Keratinocyte (primary cell): ENCODE measurements at regions not wholly inside any gene's neighbourhood (a gene's known extent, or its start where the extent isn't known, plus 50 kb on each side); places are given as distances from the start of the nearest gene placed in this dataset.

Source experiments
- DNase-seq: peaks from one replicate; pipeline ENCODE4 v3.0.0-alpha.2; 2011; ENCODE audit warnings: low read depth, missing footprints, low spot score
- FAIRE-seq: peaks from 2 replicates; lab custom pipeline; 2011; peaks lifted over from hg19 to GRCh38; lab: Jason Lieb, UNC
- H2AFZ ChIP-seq: 2 replicates; pipeline ENCODE4 v1.6.0; 2012; ENCODE audit warnings: low read length, control low read depth, inconsistent platforms; ENCODE audit not compliant: control insufficient read depth
- H3K27ac ChIP-seq: 2 replicates; pipeline ENCODE4 v1.5.1; 2011; ENCODE audit warnings: low read length; ENCODE audit not compliant: control insufficient read depth, insufficient read depth
- H3K27me3 ChIP-seq: 3 replicates; pipeline ENCODE4 v1.6.0; 2011; ENCODE audit warnings: low read length; ENCODE audit not compliant: control insufficient read depth, insufficient read depth; ENCODE audit errors: extremely low read depth
- H3K36me3 ChIP-seq, 2 experiments: 2 replicates in 1 of 2; 3 replicates in 1 of 2; pipeline ENCODE4 v1.5.1; 2011; ENCODE audit warnings: low read length in 2 of 2, mild to moderate bottlenecking in 1 of 2; ENCODE audit not compliant: control insufficient read depth in 2 of 2, insufficient read depth in 2 of 2; ENCODE audit errors: extremely low read depth in 1 of 2
- H3K4me1 ChIP-seq: 3 replicates; pipeline ENCODE4 v1.5.1; 2011; ENCODE audit warnings: low read length; ENCODE audit not compliant: control insufficient read depth, insufficient read depth; ENCODE audit errors: extremely low read depth
- H3K4me2 ChIP-seq: 3 replicates; pipeline ENCODE4 v1.6.0; 2011; ENCODE audit warnings: low read depth, low read length; ENCODE audit not compliant: control insufficient read depth, insufficient read depth; ENCODE audit errors: extremely low read depth
- H3K4me3 ChIP-seq, 3 experiments: fragments of 200-600 bp in 1 of 3; sonication (generic) in 1 of 3; 2 replicates in 2 of 3; 3 replicates in 1 of 3; pipeline ENCODE4 v1.5.1; 2011 to 2016; ENCODE audit warnings: low read length in 3 of 3, mild to moderate bottlenecking in 3 of 3, control low read depth in 2 of 3, inconsistent platforms in 1 of 3, low read depth in 1 of 3, mixed read lengths in 1 of 3, mixed run types in 1 of 3, moderate library complexity in 1 of 3; ENCODE audit not compliant: control insufficient read depth in 2 of 3, insufficient read depth in 2 of 3; ENCODE audit errors: extremely low read depth in 1 of 3
- H3K79me2 ChIP-seq: 2 replicates; pipeline ENCODE4 v1.6.0; 2012; ENCODE audit warnings: low read length; ENCODE audit not compliant: control insufficient read depth, insufficient read depth
- H3K9ac ChIP-seq: 3 replicates; pipeline ENCODE4 v1.6.0; 2011; ENCODE audit warnings: low read length; ENCODE audit not compliant: control insufficient read depth, insufficient read depth; ENCODE audit errors: extremely low read depth
- H3K9me1 ChIP-seq: 3 replicates; pipeline ENCODE4 v1.6.0; 2011; ENCODE audit warnings: low read length; ENCODE audit not compliant: control insufficient read depth, insufficient read depth; ENCODE audit errors: extremely low read depth
- H3K9me3 ChIP-seq: 2 replicates; pipeline ENCODE4 v1.5.1; 2012; ENCODE audit warnings: low read depth, low read length; ENCODE audit not compliant: control insufficient read depth
- H4K20me1 ChIP-seq: 3 replicates; pipeline ENCODE4 v1.6.0; 2011; ENCODE audit warnings: low read length; ENCODE audit not compliant: control insufficient read depth, insufficient read depth; ENCODE audit errors: extremely low read depth
- EZH2 ChIP-seq: IDR thresholded peaks from one replicate; pipeline ENCODE4 v1.6.1; 2012; ENCODE audit warnings: inconsistent platforms, mild to moderate bottlenecking, low read length, moderate library complexity
- dilution Hi-C: fragments of 300-500 bp; cut with MboI; formaldehyde crosslinking; loops from one replicate; pipeline ENCODE4 v1.7.0; 2020; ENCODE audit warnings: low sequenced_read_pairs; ENCODE audit not compliant: extremely low pct_ligation_motif_present
- TF ChIP-seq, protein P1 (sequence below), 3 experiments: IDR thresholded peaks in 1 of 3; conservative IDR thresholded peaks in 1 of 3; optimal IDR thresholded peaks in 1 of 3; 2 replicates in 2 of 3; 3 replicates in 1 of 3; pipeline versions ENCODE3 to v1.5.1; 2011; ENCODE audit warnings: low read length in 3 of 3, mild to moderate bottlenecking in 3 of 3, moderate library complexity in 2 of 3, control low read depth in 1 of 3, inconsistent platforms in 1 of 3; ENCODE audit not compliant: insufficient read depth in 2 of 3; ENCODE audit errors: extremely low read depth in 1 of 3

DNA sequence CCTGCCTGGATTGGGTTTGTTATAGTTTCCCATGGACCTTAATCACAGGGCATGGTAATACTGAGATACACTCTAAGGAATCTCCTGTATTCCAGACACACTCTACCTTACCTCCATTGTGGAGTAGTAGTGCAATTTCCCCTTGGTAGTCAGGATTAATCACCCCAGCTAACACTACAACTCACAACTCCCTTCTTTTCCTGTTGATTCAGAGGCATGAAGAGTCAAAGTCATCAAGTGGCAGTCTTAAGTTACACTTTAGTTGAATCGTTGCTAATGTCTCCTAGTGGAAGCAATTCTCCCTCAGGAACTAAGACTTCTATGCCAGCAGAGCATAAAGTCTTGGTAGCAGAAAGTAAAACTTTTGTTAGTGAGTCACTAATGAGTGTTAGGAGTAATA, 122.7 kb upstream of the APC start:
- Histone ChIP-seq H3K9me1 (no peaks in the 10 kb centered on the region), H3K36me3 (no peaks in the 10 kb centered on the region), H4K20me1 (no peaks in the 10 kb centered on the region), H3K4me2 (no peak overlapping the region), H2AFZ (no peak overlapping the region), H3K79me2 (no peaks in the 10 kb centered on the region), H3K4me3 (no peak overlapping the region), H3K27me3 (no peaks in the 10 kb centered on the region), H3K9me3 (no peaks in the 10 kb centered on the region), H3K27ac (no peak overlapping the region), H3K4me1 (no peaks in the 10 kb centered on the region), H3K9ac (no peak overlapping the region)
- no peak for FAIRE-seq
- no peak for TF ChIP-seq EZH2
- TF ChIP-seq, protein P1, sequence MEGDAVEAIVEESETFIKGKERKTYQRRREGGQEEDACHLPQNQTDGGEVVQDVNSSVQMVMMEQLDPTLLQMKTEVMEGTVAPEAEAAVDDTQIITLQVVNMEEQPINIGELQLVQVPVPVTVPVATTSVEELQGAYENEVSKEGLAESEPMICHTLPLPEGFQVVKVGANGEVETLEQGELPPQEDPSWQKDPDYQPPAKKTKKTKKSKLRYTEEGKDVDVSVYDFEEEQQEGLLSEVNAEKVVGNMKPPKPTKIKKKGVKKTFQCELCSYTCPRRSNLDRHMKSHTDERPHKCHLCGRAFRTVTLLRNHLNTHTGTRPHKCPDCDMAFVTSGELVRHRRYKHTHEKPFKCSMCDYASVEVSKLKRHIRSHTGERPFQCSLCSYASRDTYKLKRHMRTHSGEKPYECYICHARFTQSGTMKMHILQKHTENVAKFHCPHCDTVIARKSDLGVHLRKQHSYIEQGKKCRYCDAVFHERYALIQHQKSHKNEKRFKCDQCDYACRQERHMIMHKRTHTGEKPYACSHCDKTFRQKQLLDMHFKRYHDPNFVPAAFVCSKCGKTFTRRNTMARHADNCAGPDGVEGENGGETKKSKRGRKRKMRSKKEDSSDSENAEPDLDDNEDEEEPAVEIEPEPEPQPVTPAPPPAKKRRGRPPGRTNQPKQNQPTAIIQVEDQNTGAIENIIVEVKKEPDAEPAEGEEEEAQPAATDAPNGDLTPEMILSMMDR (optimal IDR thresholded peaks at IDR 0.05 in 1 of 3, IDR thresholded peaks at IDR 0.05 in 1 of 3, conservative IDR thresholded peaks at IDR 0.05 in 1 of 3; ENCODE audit: extremely low read depth in 1 of 3, insufficient read depth in 2 of 3, low read length in 3 of 3) = no peak
- DNase-seq = no peak
- dilution Hi-C loops = no loop called here

DNA sequence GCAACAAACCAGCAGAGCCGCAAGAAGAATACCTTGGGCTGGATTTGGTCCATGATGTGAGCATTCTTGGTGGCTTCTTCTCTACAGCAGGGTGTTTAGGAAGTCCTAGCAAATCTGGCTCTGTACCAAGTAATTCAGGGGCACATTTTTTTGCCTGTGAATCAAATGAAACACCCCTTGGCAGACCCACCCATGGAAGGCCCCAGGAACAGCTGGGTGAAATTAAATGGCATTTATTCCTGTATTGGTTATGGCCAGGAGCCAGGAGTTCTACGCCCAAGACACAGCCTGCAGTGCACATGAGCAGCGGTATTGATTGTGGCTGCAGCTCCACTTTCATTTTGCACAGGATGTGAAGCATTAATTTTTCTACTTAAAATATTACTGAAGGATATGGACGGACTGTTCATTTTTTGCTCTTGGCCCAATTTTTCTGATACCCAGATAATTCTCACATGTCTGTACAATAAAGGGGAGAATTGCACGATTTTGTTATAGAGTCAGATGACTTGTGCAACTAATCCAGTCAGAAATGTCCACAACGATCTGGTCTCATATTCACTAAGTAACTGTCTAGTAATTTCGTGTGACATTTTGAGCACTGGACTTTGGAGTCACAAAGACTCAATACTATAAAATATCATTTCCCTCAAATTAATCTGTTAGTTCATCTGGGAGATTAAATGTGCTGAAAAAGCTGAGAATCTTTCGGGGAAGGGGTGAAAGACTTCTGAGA, 120.7 kb upstream of the APC start:
- no peaks in the 10 kb centered on the region for H4K20me1 ChIP-seq
- no peaks in the 10 kb centered on the region for H3K9me1 ChIP-seq
- dilution Hi-C loops = no loop called here
- peaks cover 2% of the 10 kb centered on the region for H3K27me3 ChIP-seq
- H3K9ac ChIP-seq = no peak overlapping the region
- H3K79me2 ChIP-seq = no peaks in the 10 kb centered on the region
- H3K27ac ChIP-seq = no peak overlapping the region
- DNase-seq (no peak), FAIRE-seq (no peak)
- peak overlapping the region; percentile 37 for H3K4me2 ChIP-seq
- no peaks in the 10 kb centered on the region for H3K9me3 ChIP-seq
- H3K4me3 ChIP-seq = peak overlapping the region in 1 of 3 experiments; percentile 13
- TF ChIP-seq, protein P1 (optimal IDR thresholded peaks at IDR 0.05 in 1 of 3, IDR thresholded peaks at IDR 0.05 in 1 of 3, conservative IDR thresholded peaks at IDR 0.05 in 1 of 3; ENCODE audit: extremely low read depth in 1 of 3, insufficient read depth in 2 of 3, low read length in 3 of 3) = no peak
- no peak for TF ChIP-seq EZH2
- H2AFZ ChIP-seq = no peak overlapping the region
- no peaks in the 10 kb centered on the region for H3K36me3 ChIP-seq
- no peaks in the 10 kb centered on the region for H3K4me1 ChIP-seq
